HUES64 (cell line): ENCODE measurements at regions not wholly inside any gene's neighbourhood (a gene's known extent, or its start where the extent isn't known, plus 50 kb on each side); places are given as distances from the start of the nearest gene placed in this dataset.

Experiments
- H3K27ac ChIP-seq: 2 replicates; pipeline ENCODE4 v1.7.0; 2013; ENCODE audit warnings: low read depth, low read length, inconsistent platforms
- H3K27me3 ChIP-seq: 2 replicates; pipeline ENCODE4 v1.6.1; 2013; ENCODE audit warnings: mild to moderate bottlenecking, low read length; ENCODE audit not compliant: insufficient read depth
- H3K36me3 ChIP-seq: 2 replicates; pipeline ENCODE4 v1.6.1; 2013; ENCODE audit warnings: mild to moderate bottlenecking, low read length; ENCODE audit not compliant: insufficient read depth
- H3K4me1 ChIP-seq: 2 replicates; pipeline ENCODE4 v1.6.1; 2013; ENCODE audit warnings: mild to moderate bottlenecking, low read length, moderate library complexity; ENCODE audit not compliant: insufficient read depth
- H3K4me3 ChIP-seq: 2 replicates; pipeline ENCODE4 v1.5.1; 2013; ENCODE audit warnings: mild to moderate bottlenecking, low read length, moderate library complexity
- H3K9ac ChIP-seq: 2 replicates; pipeline ENCODE4 v1.6.1; 2013; ENCODE audit warnings: mild to moderate bottlenecking, low read depth, low read length
- H3K9me3 ChIP-seq: 2 replicates; pipeline ENCODE4 v1.6.1; 2013; ENCODE audit warnings: low read depth, low read length; ENCODE audit not compliant: insufficient read depth
- WGBS: fragments of 150-250, 120-280 bp; methylation state at CpG from one replicate; pipeline ENCODE4 v1.1.7; 2013; ENCODE audit warnings: missing lambda C conversion rate; 5-methylcytosine and 5-hydroxymethylcytosine counted together

DNA sequence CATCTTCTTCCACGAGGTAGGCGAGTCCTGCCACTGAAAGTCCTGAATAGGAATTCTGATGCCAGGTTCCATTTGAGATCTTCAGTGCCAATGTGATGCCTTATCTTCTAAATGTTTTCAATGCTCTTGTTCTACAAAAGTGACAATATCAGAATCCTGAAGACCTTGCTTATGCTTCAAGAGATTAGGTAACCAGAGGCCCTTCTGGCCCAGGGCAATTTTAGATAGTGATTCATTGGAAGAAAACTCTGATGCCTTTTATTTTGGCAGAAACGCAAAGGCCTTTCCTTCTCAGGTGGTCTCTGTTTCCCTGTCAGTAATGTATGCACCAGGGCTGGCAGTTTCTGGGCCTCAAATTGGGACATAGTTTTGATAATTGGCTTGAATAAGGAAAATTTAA is 144.8 kb downstream of the CEP135 start:
- Histone ChIP-seq H3K9ac (no peak overlapping the region), H3K4me3 (no peak overlapping the region), H3K27ac (no peak overlapping the region), H3K27me3 (no peaks in the 10 kb centered on the region), H3K4me1 (no peaks in the 10 kb centered on the region), H3K9me3 (no peaks in the 10 kb centered on the region), H3K36me3 (no peaks in the 10 kb centered on the region)
- 94% methylated on average over 3 of the region's 3 CpGs for WGBS

DNA sequence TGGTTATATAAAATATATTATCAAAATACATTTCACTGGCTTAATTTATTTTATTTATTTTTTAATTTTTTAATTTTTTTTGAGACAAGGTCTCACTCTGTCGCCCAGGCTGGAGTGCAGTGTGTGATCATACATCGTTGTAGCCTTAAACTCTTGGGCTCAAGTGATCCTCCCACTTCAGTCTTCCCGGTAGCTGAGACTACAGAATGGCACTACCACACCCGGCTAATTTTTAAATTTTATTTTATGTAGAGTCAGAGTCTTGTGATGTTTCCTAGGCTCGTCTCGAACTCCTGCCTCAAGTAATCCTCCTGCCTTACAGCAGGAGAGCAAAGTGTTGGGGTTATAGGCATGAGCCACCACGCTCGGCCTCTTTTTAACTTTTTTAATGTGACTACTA is 143.8 kb downstream of the CEP135 start:
- 98% methylated on average over 6 of the region's 8 CpGs for WGBS

GRCh38 chr4:56086561-56086960 is 137.8 kb downstream of the CEP135 start:
- Histone ChIP-seq H3K27me3 (no peaks in the 10 kb centered on the region), H3K4me1 (peaks cover 21% of the 10 kb centered on the region), H3K9ac (no peak overlapping the region), H3K36me3 (no peaks in the 10 kb centered on the region), H3K27ac (no peak overlapping the region; the same call in 1 of the 2 replicates), H3K4me3 (no peak overlapping the region), H3K9me3 (no peaks in the 10 kb centered on the region)
- 88% methylated on average over 7 of the region's 7 CpGs for WGBS

More for the DNA sequence above, 143.8 kb downstream of the CEP135 start:
- no peak overlapping the region for H3K27ac ChIP-seq
- no peaks in the 10 kb centered on the region for H3K27me3 ChIP-seq
- H3K4me3 ChIP-seq, result no peak overlapping the region
- no peaks in the 10 kb centered on the region for H3K9me3 ChIP-seq
- H3K9ac ChIP-seq, result no peak overlapping the region
- H3K4me1 ChIP-seq, result no peaks in the 10 kb centered on the region
- H3K36me3 ChIP-seq, result no peaks in the 10 kb centered on the region

- H3K9ac ChIP-seq, result no peak overlapping the region
- H3K4me3 ChIP-seq, result no peak overlapping the region; the same call in 1 of the 2 replicates
- no peaks in the 10 kb centered on the region for H3K36me3 ChIP-seq
- no peaks in the 10 kb centered on the region for H3K9me3 ChIP-seq
- 10% methylated on average over 3 of the region's 3 CpGs for WGBS
- H3K27ac ChIP-seq, result no peak overlapping the region; the same call in 1 of the 2 replicates
- peaks cover 21% of the 10 kb centered on the region for H3K4me1 ChIP-seq
- no peaks in the 10 kb centered on the region for H3K27me3 ChIP-seq
Measured at GRCh38 chr4:56086073-56086541, 137.4 kb downstream of the CEP135 start.

DNA sequence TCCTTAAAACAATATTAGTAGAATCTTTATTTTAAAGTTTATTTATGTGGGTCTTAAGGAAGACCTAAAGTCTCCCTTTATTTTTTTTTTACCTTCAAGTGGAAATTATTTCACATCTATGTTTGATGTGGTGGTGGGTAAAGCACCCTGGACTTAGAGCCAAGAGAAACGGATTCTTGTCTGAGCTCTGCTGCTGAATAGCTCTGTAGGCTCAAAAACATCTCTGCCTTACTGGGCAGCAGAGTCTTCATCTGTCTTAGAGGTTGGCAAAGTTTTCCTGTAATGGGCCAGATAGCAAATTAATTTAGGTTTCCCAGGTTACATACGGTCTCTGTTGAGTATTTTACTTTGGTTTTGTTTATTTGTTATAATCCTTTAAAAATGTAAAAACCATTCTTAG is 136.5 kb downstream of the CEP135 start:
- H3K27ac ChIP-seq, result no peak overlapping the region
- no peaks in the 10 kb centered on the region for H3K36me3 ChIP-seq
- no peak overlapping the region for H3K4me3 ChIP-seq
- H3K9ac ChIP-seq, result no peak overlapping the region
- peaks cover 21% of the 10 kb centered on the region for H3K4me1 ChIP-seq
- H3K9me3 ChIP-seq, result no peaks in the 10 kb centered on the region
- 86% methylated on average over 2 of the region's 2 CpGs for WGBS
- H3K27me3 ChIP-seq, result no peaks in the 10 kb centered on the region

DNA sequence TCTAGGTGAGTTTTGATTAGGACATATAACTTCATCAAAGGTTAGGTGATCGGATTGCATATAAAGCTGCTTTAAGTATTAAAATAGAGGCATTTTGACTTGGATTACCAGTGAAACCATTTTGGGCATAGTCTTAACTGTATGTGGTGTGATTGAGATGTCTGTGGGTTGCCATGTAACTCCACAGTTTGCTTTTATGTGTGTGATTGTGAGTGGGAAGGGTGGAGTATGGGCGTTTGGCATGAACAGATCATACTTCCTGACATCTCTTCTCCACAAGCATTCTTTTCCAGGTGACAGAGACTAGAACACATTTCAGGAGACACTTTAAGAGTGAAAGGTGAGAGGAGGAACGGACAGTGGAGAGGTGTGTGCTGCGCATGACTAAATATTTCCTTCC is 136.1 kb downstream of the CEP135 start:
- Histone ChIP-seq H3K27ac (no peak overlapping the region), H3K9ac (no peak overlapping the region), H3K4me3 (no peak overlapping the region), H3K4me1 (peaks cover 21% of the 10 kb centered on the region), H3K9me3 (no peaks in the 10 kb centered on the region), H3K27me3 (no peaks in the 10 kb centered on the region), H3K36me3 (no peaks in the 10 kb centered on the region)
- 84% methylated on average over 1 of the region's 4 CpGs for WGBS
